RWPE2 (cell line): ENCODE measurements at regions not wholly inside any gene's neighbourhood (a gene's known extent, or its start where the extent isn't known, plus 50 kb on each side); places are given as distances from the start of the nearest gene placed in this dataset.

Experiments
- ATAC-seq: fragments of 200-7000 bp; cut with Tn5 transposase; 3 replicates; pipeline ENCODE4 v1.9.1; 2021; ENCODE audit warnings: low read depth
- DNase-seq: peaks from one replicate; pipeline ENCODE4 v3.0.0-alpha.2; 2020; ENCODE audit warnings: low spot score
- H3K27ac ChIP-seq: fragments of 450-650 bp; 2 replicates; pipeline ENCODE4 v1.5.1; 2017; ENCODE audit warnings: mild to moderate bottlenecking; ENCODE audit not compliant: poor library complexity, severe bottlenecking
- H3K27me3 ChIP-seq: fragments of 250-450 bp; sonication (Bioruptor Pico); 2 replicates; pipeline ENCODE4 v1.5.1; 2021; ENCODE audit warnings: mild to moderate bottlenecking, moderate library complexity; ENCODE audit not compliant: insufficient read depth, poor library complexity, severe bottlenecking
- H3K36me3 ChIP-seq: fragments of 250-450 bp; sonication (Bioruptor Pico); 2 replicates; pipeline ENCODE4 v1.5.1; 2020; ENCODE audit warnings: low read depth, mild to moderate bottlenecking, moderate library complexity
- H3K4me1 ChIP-seq: fragments of 250-450 bp; sonication (Bioruptor Pico); 2 replicates; pipeline ENCODE4 v1.5.1; 2021; ENCODE audit warnings: mild to moderate bottlenecking, moderate library complexity; ENCODE audit not compliant: insufficient read depth, poor library complexity, severe bottlenecking
- H3K4me3 ChIP-seq: fragments of 250-450 bp; sonication (Bioruptor Pico); 2 replicates; pipeline ENCODE4 v1.5.1; 2021; ENCODE audit warnings: mild to moderate bottlenecking, moderate library complexity; ENCODE audit not compliant: severe bottlenecking
- H3K9me3 ChIP-seq: fragments of 250-450 bp; sonication (Bioruptor Pico); 2 replicates; pipeline ENCODE4 v1.5.1; 2021; ENCODE audit warnings: mild to moderate bottlenecking, moderate library complexity; ENCODE audit not compliant: severe bottlenecking
- TF ChIP-seq, protein P1 (sequence below): fragments of 450-650 bp; IDR thresholded peaks from one replicate; pipeline ENCODE4 v1.5.1; 2017; ENCODE audit warnings: mild to moderate bottlenecking, moderate library complexity; ENCODE audit not compliant: poor library complexity, severe bottlenecking

DNA sequence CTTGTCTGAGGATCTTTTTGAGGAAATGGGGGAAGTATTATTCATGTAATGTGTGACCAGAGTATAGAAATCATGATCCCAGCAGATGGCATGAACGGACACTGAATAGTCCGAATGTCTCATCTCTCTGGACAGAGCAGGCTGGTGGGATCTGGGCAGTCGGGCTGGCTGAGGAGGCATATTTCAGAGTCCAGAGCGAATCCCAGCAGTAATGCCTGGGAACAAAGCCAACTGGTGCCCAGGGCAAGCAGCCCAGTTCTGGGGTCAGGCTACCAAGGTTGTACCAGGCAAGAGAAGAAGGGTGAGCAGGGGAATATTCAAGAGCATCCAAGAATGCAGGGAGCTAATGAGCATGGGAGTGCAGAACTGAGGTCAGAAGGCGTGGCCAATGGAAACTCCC, 306.4 kb downstream of the ZSWIM6 start:
- Histone ChIP-seq H3K9me3 (no peaks in the 10 kb centered on the region), H3K27ac (no peak overlapping the region), H3K4me3 (no peak overlapping the region), H3K27me3 (no peaks in the 10 kb centered on the region), H3K4me1 (peaks cover 8% of the 10 kb centered on the region), H3K36me3 (no peaks in the 10 kb centered on the region)
- ATAC-seq (no peak), DNase-seq (no peak)
- TF ChIP-seq, protein P1, sequence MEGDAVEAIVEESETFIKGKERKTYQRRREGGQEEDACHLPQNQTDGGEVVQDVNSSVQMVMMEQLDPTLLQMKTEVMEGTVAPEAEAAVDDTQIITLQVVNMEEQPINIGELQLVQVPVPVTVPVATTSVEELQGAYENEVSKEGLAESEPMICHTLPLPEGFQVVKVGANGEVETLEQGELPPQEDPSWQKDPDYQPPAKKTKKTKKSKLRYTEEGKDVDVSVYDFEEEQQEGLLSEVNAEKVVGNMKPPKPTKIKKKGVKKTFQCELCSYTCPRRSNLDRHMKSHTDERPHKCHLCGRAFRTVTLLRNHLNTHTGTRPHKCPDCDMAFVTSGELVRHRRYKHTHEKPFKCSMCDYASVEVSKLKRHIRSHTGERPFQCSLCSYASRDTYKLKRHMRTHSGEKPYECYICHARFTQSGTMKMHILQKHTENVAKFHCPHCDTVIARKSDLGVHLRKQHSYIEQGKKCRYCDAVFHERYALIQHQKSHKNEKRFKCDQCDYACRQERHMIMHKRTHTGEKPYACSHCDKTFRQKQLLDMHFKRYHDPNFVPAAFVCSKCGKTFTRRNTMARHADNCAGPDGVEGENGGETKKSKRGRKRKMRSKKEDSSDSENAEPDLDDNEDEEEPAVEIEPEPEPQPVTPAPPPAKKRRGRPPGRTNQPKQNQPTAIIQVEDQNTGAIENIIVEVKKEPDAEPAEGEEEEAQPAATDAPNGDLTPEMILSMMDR, result no peak

DNA sequence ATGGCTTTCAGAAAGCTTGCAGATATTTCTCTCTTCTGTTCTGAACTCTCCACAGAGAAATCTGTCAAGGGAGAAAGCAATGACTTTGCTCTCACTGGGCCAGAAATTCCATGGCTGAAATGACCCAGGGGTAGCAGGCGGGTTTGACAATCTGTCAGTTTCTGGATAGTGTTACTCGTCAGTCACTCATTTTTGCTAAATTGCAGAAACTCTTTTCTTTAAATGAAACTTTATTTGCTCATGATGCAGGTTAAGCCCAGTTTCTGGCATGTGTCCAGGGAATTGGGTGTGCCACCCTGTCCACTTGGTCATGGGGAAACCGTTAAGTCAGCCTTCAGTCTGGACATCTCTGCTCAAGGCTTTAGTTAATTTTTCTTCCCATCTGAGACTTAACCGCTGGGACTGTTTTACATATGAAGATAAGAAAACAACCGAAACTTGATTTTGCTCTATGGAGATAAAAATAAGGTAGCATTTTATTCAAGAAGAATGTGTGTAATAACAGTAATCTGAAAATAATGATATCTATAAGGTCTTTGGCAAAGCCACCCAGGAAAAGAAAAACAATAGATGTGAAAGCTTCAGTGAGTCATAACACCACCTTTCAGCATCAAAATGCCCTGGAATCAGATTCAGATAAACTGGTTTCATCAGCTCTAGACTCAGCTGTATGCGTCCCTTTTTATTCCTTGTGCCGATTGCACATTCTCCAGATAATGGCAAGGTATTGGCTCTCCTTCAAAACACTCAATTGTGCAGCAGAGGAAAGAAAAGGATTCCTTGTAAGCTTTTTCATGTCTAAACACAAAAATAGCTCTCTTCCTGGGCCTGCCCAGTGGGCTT, 308.3 kb downstream of the ZSWIM6 start:
- DNase-seq (no peak), ATAC-seq (peak; percentile 72)
- H3K27ac ChIP-seq, result no peak overlapping the region
- H3K27me3 ChIP-seq, result no peaks in the 10 kb centered on the region
- peaks cover 8% of the 10 kb centered on the region for H3K4me1 ChIP-seq
- TF ChIP-seq, protein P1, result no peak
- no peak overlapping the region for H3K4me3 ChIP-seq
- H3K36me3 ChIP-seq, result no peaks in the 10 kb centered on the region
- no peaks in the 10 kb centered on the region for H3K9me3 ChIP-seq

DNA sequence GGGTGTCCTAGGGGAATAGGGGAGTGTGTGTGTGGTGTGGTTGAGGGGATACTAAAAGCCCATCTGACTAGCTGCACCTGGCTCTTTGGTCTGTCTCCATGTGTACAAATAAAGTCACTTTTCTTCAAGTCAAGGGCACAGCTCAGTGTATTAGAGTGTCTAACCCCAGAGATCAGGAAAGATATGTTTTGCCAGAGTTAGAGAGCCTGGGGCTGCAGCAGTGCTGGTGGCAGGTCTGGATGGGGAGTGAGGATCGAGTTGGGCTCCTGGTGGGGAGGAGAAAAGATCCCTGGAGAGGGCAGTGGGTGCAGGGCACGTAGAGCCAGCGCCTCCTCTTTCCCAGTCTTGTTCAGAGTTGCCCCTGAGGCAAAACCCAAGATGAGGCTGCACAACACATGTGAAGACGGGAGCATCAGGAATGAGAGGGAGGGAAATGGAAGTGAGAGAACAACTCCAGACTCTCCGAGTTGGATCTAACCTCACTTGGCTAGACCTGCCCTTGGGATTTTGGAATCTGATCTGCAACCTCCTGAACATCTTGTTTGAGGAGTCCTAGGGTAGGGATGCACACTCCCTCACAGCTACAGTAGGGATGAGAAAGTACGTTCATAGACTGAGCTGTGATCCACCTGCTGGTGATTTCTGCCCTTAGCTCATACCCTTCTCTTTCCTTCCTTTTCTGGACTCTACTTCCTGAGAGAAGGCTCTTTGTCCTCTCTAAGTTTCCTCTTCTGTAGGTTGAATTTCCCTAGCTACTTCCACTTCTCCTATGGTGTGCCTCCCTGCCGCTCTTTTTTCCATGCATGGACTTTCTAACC, 309.9 kb downstream of the ZSWIM6 start:
- peak; percentile 40; the same call in 1 of the 3 replicates for ATAC-seq
- Histone ChIP-seq H3K9me3 (no peaks in the 10 kb centered on the region), H3K36me3 (no peaks in the 10 kb centered on the region), H3K4me3 (no peak overlapping the region), H3K27ac (no peak overlapping the region), H3K27me3 (no peaks in the 10 kb centered on the region), H3K4me1 (peaks cover 8% of the 10 kb centered on the region)
- no peak for DNase-seq
- TF ChIP-seq, protein P1, result no peak

DNA sequence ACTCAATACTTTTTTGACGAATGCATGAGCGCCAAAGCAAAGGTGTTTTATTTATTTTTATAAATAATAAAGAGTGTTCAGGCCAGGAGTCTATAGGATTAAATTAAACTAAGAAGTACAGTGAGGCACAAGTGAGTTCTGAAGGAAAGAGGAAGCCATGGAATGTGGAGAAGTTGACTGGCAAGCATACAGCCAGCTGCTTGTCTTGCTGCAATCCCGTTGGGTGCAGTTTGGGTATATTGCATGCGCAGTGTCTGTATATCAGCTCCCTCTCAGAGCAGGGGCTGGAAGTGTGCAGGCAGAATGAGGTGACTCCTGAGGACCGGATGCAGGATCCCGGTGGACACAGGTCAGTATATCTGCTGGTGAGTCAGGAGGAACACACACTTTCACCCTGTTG, 315.6 kb downstream of the ZSWIM6 start:
- H3K4me1 ChIP-seq, result no peaks in the 10 kb centered on the region
- H3K9me3 ChIP-seq, result no peaks in the 10 kb centered on the region
- ATAC-seq, result no peak
- no peaks in the 10 kb centered on the region for H3K36me3 ChIP-seq
- no peak for DNase-seq
- no peaks in the 10 kb centered on the region for H3K27me3 ChIP-seq
- H3K27ac ChIP-seq, result no peak overlapping the region
- TF ChIP-seq, protein P1, result no peak
- no peak overlapping the region for H3K4me3 ChIP-seq

DNA sequence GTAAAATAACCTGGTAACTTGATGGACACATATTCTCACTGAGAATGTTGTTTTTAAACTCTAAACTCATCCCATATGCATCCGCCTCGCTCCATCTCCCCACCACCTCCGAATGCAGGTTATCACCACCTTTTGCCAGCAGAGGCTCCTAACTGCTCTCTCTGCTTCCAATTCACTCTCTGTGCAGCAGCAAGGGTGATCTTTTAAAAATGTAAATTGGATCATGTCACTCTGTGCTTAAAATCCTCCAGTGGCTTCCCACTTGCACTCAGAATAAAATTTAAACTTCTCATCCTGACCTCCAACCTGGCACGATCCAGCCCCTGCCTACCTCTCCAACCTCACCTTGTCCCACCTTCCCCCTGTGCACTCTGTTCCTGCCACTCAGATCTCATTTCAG, 317.2 kb downstream of the ZSWIM6 start:
- Histone ChIP-seq H3K4me1 (no peaks in the 10 kb centered on the region), H3K27me3 (no peaks in the 10 kb centered on the region), H3K9me3 (no peaks in the 10 kb centered on the region), H3K4me3 (no peak overlapping the region), H3K36me3 (no peaks in the 10 kb centered on the region), H3K27ac (no peak overlapping the region)
- TF ChIP-seq, protein P1, result no peak
- no peak for DNase-seq
- ATAC-seq, result no peak
